ENCODE measurements at regions not wholly inside any gene's neighbourhood (a gene's known extent, or its start where the extent isn't known, plus 50 kb on each side); places are given as distances from the start of the nearest gene placed in this dataset.

- TF ChIP-seq REST (IDR thresholded peaks at IDR 0.05; ENCODE audit: insufficient read depth in 1 of 2, low read depth in 2 of 2, low read length in 2 of 2): no peak
- no peak for TF ChIP-seq POLR2AphosphoS5 (IDR thresholded peaks at IDR 0.05; ENCODE audit: low read depth, low read length)
- TF ChIP-seq TAF1 (IDR thresholded peaks at IDR 0.05; ENCODE audit: borderline replicate concordance, insufficient read depth, low read length): no peak
These were observed 120.5 kb downstream of the UBE2U start for GRCh38 chr1:64323882-64324281.
